ENCODE measurements at regions not wholly inside any gene's neighbourhood (a gene's known extent, or its start where the extent isn't known, plus 50 kb on each side); places are given as distances from the start of the nearest gene placed in this dataset.

DNA sequence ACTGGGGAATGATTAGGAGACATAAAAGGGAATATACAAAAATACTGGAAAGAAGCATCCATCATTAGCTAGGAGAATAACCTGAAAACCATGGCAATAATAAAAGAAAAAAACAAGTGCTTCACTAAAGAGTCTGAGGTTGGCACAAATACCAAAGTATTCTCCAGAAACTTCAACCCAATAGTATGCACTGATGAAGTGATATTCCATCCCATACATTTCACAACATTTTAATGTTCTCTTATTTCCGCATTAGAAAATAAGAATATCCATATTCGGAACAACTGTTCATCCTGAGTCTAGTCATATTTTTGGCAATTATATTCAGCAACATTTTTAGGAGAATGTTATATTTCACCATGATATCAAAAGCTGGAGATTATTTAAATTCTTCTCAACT, 116.2 kb downstream of the POSTN start:
- TF ChIP-seq, protein P1, sequence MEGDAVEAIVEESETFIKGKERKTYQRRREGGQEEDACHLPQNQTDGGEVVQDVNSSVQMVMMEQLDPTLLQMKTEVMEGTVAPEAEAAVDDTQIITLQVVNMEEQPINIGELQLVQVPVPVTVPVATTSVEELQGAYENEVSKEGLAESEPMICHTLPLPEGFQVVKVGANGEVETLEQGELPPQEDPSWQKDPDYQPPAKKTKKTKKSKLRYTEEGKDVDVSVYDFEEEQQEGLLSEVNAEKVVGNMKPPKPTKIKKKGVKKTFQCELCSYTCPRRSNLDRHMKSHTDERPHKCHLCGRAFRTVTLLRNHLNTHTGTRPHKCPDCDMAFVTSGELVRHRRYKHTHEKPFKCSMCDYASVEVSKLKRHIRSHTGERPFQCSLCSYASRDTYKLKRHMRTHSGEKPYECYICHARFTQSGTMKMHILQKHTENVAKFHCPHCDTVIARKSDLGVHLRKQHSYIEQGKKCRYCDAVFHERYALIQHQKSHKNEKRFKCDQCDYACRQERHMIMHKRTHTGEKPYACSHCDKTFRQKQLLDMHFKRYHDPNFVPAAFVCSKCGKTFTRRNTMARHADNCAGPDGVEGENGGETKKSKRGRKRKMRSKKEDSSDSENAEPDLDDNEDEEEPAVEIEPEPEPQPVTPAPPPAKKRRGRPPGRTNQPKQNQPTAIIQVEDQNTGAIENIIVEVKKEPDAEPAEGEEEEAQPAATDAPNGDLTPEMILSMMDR (IDR thresholded peaks at IDR 0.05 in 8 of 11, conservative IDR thresholded peaks at IDR 0.05 in 3 of 11), result no peak
- TF ChIP-seq POLR2A (IDR thresholded peaks at IDR 0.05) (no peak), POLR2AphosphoS5 (IDR thresholded peaks at IDR 0.05) (no peak)
